Calu3 (cell line): ENCODE measurements at regions not wholly inside any gene's neighbourhood (a gene's known extent, or its start where the extent isn't known, plus 50 kb on each side); places are given as distances from the start of the nearest gene placed in this dataset.

Source experiments
- BruUV-seq: library from RNA; stranded (reverse); fragments of 400-500 nt; replicated peaks from 2 replicates; lab custom pipeline; 2021; lab: Mats Ljungman, UMichigan
- CTCF ChIA-PET: fragments of 300-600 bp; sonication (Branson Sonifier 250); formaldehyde crosslinking; loops from one replicate; lab custom pipeline; 2022; ENCODE audit warnings: antibody characterized with exemption; lab: Charles Lee
- DNase-seq: peaks from one replicate; pipeline ENCODE4 v3.0.0; 2022
- H3K27ac Mint-ChIP-seq: one replicate; pipeline ENCODE4 v1.8.0; 2022; ENCODE audit warnings: mixed read lengths; ENCODE audit not compliant: unreplicated experiment
- H3K27me3 Mint-ChIP-seq: one replicate; pipeline ENCODE4 v1.8.0; 2022; ENCODE audit warnings: mixed read lengths; ENCODE audit not compliant: unreplicated experiment
- H3K36me3 Mint-ChIP-seq: one replicate; pipeline ENCODE4 v1.8.0; 2022; ENCODE audit warnings: mild to moderate bottlenecking, moderate library complexity, mixed read lengths; ENCODE audit not compliant: insufficient read depth, unreplicated experiment
- H3K4me1 Mint-ChIP-seq: one replicate; pipeline ENCODE4 v1.8.0; 2022; ENCODE audit warnings: mild to moderate bottlenecking, low read depth, mixed read lengths; ENCODE audit not compliant: unreplicated experiment
- H3K4me3 Mint-ChIP-seq: one replicate; pipeline ENCODE4 v1.8.0; 2022; ENCODE audit warnings: mild to moderate bottlenecking, low read depth, moderate library complexity, mixed read lengths; ENCODE audit not compliant: unreplicated experiment
- H3K9me3 Mint-ChIP-seq: one replicate; pipeline ENCODE4 v1.8.0; 2022; ENCODE audit warnings: low read depth, mixed read lengths; ENCODE audit not compliant: unreplicated experiment
- intact Hi-C: fragments of 100-400 bp; cut with micrococcal nuclease; formaldehyde crosslinking; loops from one replicate; pipeline ENCODE4 v1.10.0; 2022; ENCODE audit not compliant: unreplicated experiment
- TF ChIP-seq, protein P1 (sequence below): fragments of 200-600 bp; IDR thresholded peaks from one replicate; pipeline ENCODE4 v1.8.0; 2022; ENCODE audit warnings: antibody characterized with exemption; ENCODE audit not compliant: unreplicated experiment

GRCh38 chr13:69458013-69458412, 649.6 kb upstream of the ATXN8OS start:
- Mint-ChIP-seq H3K4me3 (no peak overlapping the region), H3K4me1 (no peaks in the 10 kb centered on the region), H3K36me3 (no peaks in the 10 kb centered on the region), H3K27ac (no peak overlapping the region), H3K27me3 (no peaks in the 10 kb centered on the region), H3K9me3 (no peaks in the 10 kb centered on the region)
- BruUV-seq, result no TSS peak
- intact Hi-C loops, result no loop called here
- TF ChIP-seq, protein P1, sequence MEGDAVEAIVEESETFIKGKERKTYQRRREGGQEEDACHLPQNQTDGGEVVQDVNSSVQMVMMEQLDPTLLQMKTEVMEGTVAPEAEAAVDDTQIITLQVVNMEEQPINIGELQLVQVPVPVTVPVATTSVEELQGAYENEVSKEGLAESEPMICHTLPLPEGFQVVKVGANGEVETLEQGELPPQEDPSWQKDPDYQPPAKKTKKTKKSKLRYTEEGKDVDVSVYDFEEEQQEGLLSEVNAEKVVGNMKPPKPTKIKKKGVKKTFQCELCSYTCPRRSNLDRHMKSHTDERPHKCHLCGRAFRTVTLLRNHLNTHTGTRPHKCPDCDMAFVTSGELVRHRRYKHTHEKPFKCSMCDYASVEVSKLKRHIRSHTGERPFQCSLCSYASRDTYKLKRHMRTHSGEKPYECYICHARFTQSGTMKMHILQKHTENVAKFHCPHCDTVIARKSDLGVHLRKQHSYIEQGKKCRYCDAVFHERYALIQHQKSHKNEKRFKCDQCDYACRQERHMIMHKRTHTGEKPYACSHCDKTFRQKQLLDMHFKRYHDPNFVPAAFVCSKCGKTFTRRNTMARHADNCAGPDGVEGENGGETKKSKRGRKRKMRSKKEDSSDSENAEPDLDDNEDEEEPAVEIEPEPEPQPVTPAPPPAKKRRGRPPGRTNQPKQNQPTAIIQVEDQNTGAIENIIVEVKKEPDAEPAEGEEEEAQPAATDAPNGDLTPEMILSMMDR, result no peak
- CTCF ChIA-PET, result no interaction called here
- no peak for DNase-seq

DNA sequence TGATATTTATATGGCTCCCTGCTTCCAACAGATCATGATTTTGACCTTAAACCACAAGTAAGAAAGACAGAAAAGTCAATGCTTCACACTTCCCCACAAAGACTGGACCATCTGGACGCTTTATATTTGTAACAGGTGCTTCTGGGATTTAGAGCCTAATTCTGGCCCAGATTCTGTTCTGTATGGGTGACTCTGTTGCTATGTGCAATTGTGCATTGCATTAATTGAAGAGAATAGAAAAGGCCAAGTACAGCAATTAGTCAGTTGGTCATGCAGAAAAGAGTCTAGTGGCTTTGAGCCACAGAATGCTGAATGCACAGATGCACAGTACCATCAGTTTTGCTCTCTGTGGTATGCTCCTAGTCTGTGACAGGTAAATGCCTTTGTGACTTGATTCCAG, 657.4 kb upstream of the ATXN8OS start:
- Mint-ChIP-seq H3K36me3 (no peaks in the 10 kb centered on the region), H3K4me1 (no peaks in the 10 kb centered on the region), H3K4me3 (no peak overlapping the region), H3K27ac (no peak overlapping the region), H3K27me3 (no peaks in the 10 kb centered on the region), H3K9me3 (no peaks in the 10 kb centered on the region)
- no TSS peak for BruUV-seq
- TF ChIP-seq, protein P1, result no peak
- CTCF ChIA-PET, result no interaction called here
- DNase-seq, result no peak
- intact Hi-C loops, result no loop called here

GRCh38 chr13:69425235-69425634, 682.4 kb upstream of the ATXN8OS start:
- no peaks in the 10 kb centered on the region for H3K9me3 Mint-ChIP-seq
- no peaks in the 10 kb centered on the region for H3K27me3 Mint-ChIP-seq
- CTCF ChIA-PET, result no interaction called here
- TF ChIP-seq, protein P1, result no peak
- no peak overlapping the region for H3K27ac Mint-ChIP-seq
- H3K36me3 Mint-ChIP-seq, result no peaks in the 10 kb centered on the region
- intact Hi-C loops, result no loop called here
- H3K4me1 Mint-ChIP-seq, result no peaks in the 10 kb centered on the region
- no peak overlapping the region for H3K4me3 Mint-ChIP-seq
- no peak for DNase-seq
- BruUV-seq, result no TSS peak

- Mint-ChIP-seq H3K36me3 (no peaks in the 10 kb centered on the region), H3K4me1 (no peaks in the 10 kb centered on the region), H3K9me3 (no peaks in the 10 kb centered on the region), H3K27ac (no peak overlapping the region), H3K4me3 (no peak overlapping the region), H3K27me3 (no peaks in the 10 kb centered on the region)
- BruUV-seq, result no TSS peak
- intact Hi-C loops, result no loop called here
- DNase-seq, result no peak
- TF ChIP-seq, protein P1, result no peak
- CTCF ChIA-PET, result no interaction called here
Observed at GRCh38 chr13:69423844-69424243, 683.8 kb upstream of the ATXN8OS start.

DNA sequence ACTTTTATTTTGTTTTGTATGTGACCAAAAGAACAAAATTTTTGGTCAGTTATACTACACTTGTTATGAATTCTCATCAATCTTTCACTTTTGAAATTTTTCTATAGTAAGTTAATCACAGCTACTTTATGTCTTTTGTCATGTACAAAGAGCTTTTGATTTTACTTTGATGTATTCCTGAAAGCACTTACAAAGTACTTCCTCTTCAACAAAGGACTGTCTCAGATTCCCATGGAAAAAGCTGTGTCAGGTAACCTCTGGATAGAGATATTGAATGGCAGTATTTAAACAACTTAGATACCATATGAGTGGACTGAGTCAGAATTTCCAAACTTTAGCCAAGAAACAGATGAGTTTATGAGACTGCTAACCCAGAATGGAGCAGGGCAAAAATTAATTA, 689.3 kb upstream of the ATXN8OS start:
- no TSS peak for BruUV-seq
- Mint-ChIP-seq H3K36me3 (no peaks in the 10 kb centered on the region), H3K27me3 (no peaks in the 10 kb centered on the region), H3K4me1 (no peaks in the 10 kb centered on the region), H3K9me3 (no peaks in the 10 kb centered on the region), H3K4me3 (no peak overlapping the region), H3K27ac (no peak overlapping the region)
- no peak for DNase-seq
- TF ChIP-seq, protein P1, result no peak
- CTCF ChIA-PET, result no interaction called here
- intact Hi-C loops, result no loop called here
